ENCODE measurements at regions not wholly inside any gene's neighbourhood (a gene's known extent, or its start where the extent isn't known, plus 50 kb on each side); places are given as distances from the start of the nearest gene placed in this dataset.

GRCh38 chr10:5274795-5275194, 78.2 kb downstream of the AKR1C4 start:
- TF ChIP-seq CTCF (IDR thresholded peaks at IDR 0.05) (no peak), POLR2A (IDR thresholded peaks at IDR 0.05) (no peak)

Measured in esophagus squamous epithelium (tissue), 4 donors.